Suprapubic skin (tissue), 4 donors: ENCODE measurements at regions not wholly inside any gene's neighbourhood (a gene's known extent, or its start where the extent isn't known, plus 50 kb on each side); places are given as distances from the start of the nearest gene placed in this dataset.
"Not testable (repeated sequence)": the region's sequence is repeated elsewhere in the genome, so short reads cannot be mapped to it uniquely, and the experiment has no call there.

Source experiments
- DNase-seq, 2 donors: peaks; one replicate each; pipeline ENCODE4 v3.0.0-alpha.2; 2019; ENCODE audit warnings: low spot score in 2 of 2
- H3K27ac ChIP-seq: fragments of 200-600 bp; sonication (generic); one replicate; pipeline ENCODE4 v1.5.1; 2019
- H3K27me3 ChIP-seq: fragments of 200-600 bp; sonication (generic); one replicate; pipeline ENCODE4 v1.5.1; 2019
- H3K36me3 ChIP-seq: fragments of 200-600 bp; sonication (generic); one replicate; pipeline ENCODE4 v1.5.1; 2019
- H3K4me1 ChIP-seq: fragments of 200-600 bp; sonication (generic); one replicate; pipeline ENCODE4 v1.5.1; 2019
- H3K4me3 ChIP-seq: fragments of 200-600 bp; sonication (generic); one replicate; pipeline ENCODE4 v1.5.1; 2019; ENCODE audit warnings: mild to moderate bottlenecking
- H3K9me3 ChIP-seq: fragments of 200-600 bp; sonication (generic); one replicate; pipeline ENCODE4 v1.5.1; 2019
- CTCF ChIP-seq, 2 donors: fragments of 200-600 bp in 1 of 2; fragments of 450-650 bp in 1 of 2; sonication (generic) in 1 of 2; IDR thresholded peaks; one replicate each; pipeline ENCODE4 v1.5.1; 2016 to 2019; ENCODE audit warnings: antibody characterized with exemption in 2 of 2, mild to moderate bottlenecking in 1 of 2, moderate library complexity in 1 of 2
- EP300 ChIP-seq: sonication (generic); formaldehyde crosslinking; IDR thresholded peaks from one replicate; pipeline ENCODE4 v1.6.1; 2017; ENCODE audit warnings: antibody characterized with exemption
- POLR2A ChIP-seq, 2 donors: fragments of 450-650 bp; IDR thresholded peaks; one replicate each; pipeline ENCODE4 v1.6.1; 2017; ENCODE audit warnings: antibody characterized with exemption in 2 of 2, mild to moderate bottlenecking in 2 of 2, moderate library complexity in 2 of 2
- POLR2AphosphoS5 ChIP-seq, 3 donors: sonication (generic); formaldehyde crosslinking; IDR thresholded peaks; one replicate each; pipeline ENCODE4 v1.6.1; 2017; ENCODE audit warnings: antibody characterized with exemption in 3 of 3
- WGBS: methylation state at CpG from one replicate; pipeline ENCODE4 v1.1.5; 2018; 5-methylcytosine and 5-hydroxymethylcytosine counted together

GRCh38 chr6:74404366-74404765 lies 708.4 kb downstream of the CD109 start:
- H3K4me3 ChIP-seq = no peak overlapping the region

GRCh38 chr6:74402781-74403180 lies 706.8 kb downstream of the CD109 start:
- H3K27ac ChIP-seq = no peak overlapping the region
- no peaks in the 10 kb centered on the region for H3K27me3 ChIP-seq
- no peaks in the 10 kb centered on the region for H3K9me3 ChIP-seq
- no peaks in the 10 kb centered on the region for H3K4me1 ChIP-seq
- no peaks in the 10 kb centered on the region for H3K36me3 ChIP-seq
- H3K4me3 ChIP-seq = no peak overlapping the region
- DNase-seq = no peak
- TF ChIP-seq CTCF (IDR thresholded peaks at IDR 0.05) = no peak
- no peak for TF ChIP-seq EP300
- TF ChIP-seq POLR2A (IDR thresholded peaks at IDR 0.05) = no peak
- TF ChIP-seq POLR2AphosphoS5 (IDR thresholded peaks at IDR 0.05) = no peak

More at GRCh38 chr6:74404366-74404765, 708.4 kb downstream of the CD109 start:
- Histone ChIP-seq H3K27me3 (no peaks in the 10 kb centered on the region), H3K27ac (no peak overlapping the region), H3K4me1 (no peaks in the 10 kb centered on the region), H3K9me3 (no peaks in the 10 kb centered on the region), H3K36me3 (no peaks in the 10 kb centered on the region)
- no peak for TF ChIP-seq POLR2A (IDR thresholded peaks at IDR 0.05)
- no peak for TF ChIP-seq EP300
- TF ChIP-seq POLR2AphosphoS5 (IDR thresholded peaks at IDR 0.05) = no peak
- no peak for TF ChIP-seq CTCF (IDR thresholded peaks at IDR 0.05)
- DNase-seq = no peak
- 55% methylated on average over 2 of the region's 2 CpGs for WGBS

- H3K4me3 ChIP-seq, DNase-seq, H3K4me1 ChIP-seq, H3K27ac ChIP-seq, H3K27me3 ChIP-seq, H3K36me3 ChIP-seq, H3K9me3 ChIP-seq: not testable (repeated sequence)
- WGBS = 92% methylated on average over 10 of the region's 10 CpGs
Observed at GRCh38 chr6:74378437-74378836, 682.4 kb downstream of the CD109 start.

- Histone ChIP-seq H3K27ac (no peak overlapping the region), H3K4me3 (no peak overlapping the region), H3K27me3 (no peaks in the 10 kb centered on the region), H3K4me1 (no peaks in the 10 kb centered on the region), H3K9me3 (no peaks in the 10 kb centered on the region), H3K36me3 (no peaks in the 10 kb centered on the region)
- TF ChIP-seq POLR2AphosphoS5 (IDR thresholded peaks at IDR 0.05) (no peak), POLR2A (IDR thresholded peaks at IDR 0.05) (no peak), EP300 (no peak), CTCF (IDR thresholded peaks at IDR 0.05) (no peak)
- DNase-seq = no peak
Observed at GRCh38 chr6:74369556-74369993, 673.6 kb downstream of the CD109 start.

GRCh38 chr6:74368746-74369145 lies 672.7 kb downstream of the CD109 start:
- Histone ChIP-seq H3K4me3 (no peak overlapping the region), H3K36me3 (no peaks in the 10 kb centered on the region)
- WGBS = 92% methylated on average over 2 of the region's 2 CpGs

GRCh38 chr6:74366634-74367033 lies 670.6 kb downstream of the CD109 start:
- no peak for DNase-seq
- Histone ChIP-seq H3K36me3 (no peaks in the 10 kb centered on the region), H3K4me3 (no peak overlapping the region), H3K4me1 (no peaks in the 10 kb centered on the region), H3K27me3 (no peaks in the 10 kb centered on the region), H3K27ac (no peak overlapping the region), H3K9me3 (no peaks in the 10 kb centered on the region)
- 96% methylated on average over 1 of the region's 1 CpG for WGBS
- no peak for TF ChIP-seq POLR2AphosphoS5 (IDR thresholded peaks at IDR 0.05)

More at GRCh38 chr6:74368746-74369145, 672.7 kb downstream of the CD109 start:
- H3K27me3 ChIP-seq = no peaks in the 10 kb centered on the region
- no peak for DNase-seq
- H3K9me3 ChIP-seq = no peaks in the 10 kb centered on the region
- H3K4me1 ChIP-seq = no peaks in the 10 kb centered on the region
- TF ChIP-seq POLR2A (IDR thresholded peaks at IDR 0.05) = no peak
- no peak for TF ChIP-seq POLR2AphosphoS5 (IDR thresholded peaks at IDR 0.05)
- no peak for TF ChIP-seq EP300
- H3K27ac ChIP-seq = no peak overlapping the region

- H3K9me3 ChIP-seq = no peaks in the 10 kb centered on the region
Observed at GRCh38 chr6:74362391-74362790, 666.4 kb downstream of the CD109 start.

More at GRCh38 chr6:74362391-74362790, 666.4 kb downstream of the CD109 start:
- Histone ChIP-seq H3K27me3 (no peaks in the 10 kb centered on the region), H3K27ac (no peak overlapping the region), H3K4me3 (no peak overlapping the region), H3K4me1 (no peaks in the 10 kb centered on the region), H3K36me3 (no peaks in the 10 kb centered on the region)
- WGBS = 68% methylated on average over 1 of the region's 1 CpG
- DNase-seq = no peak
- no peak for TF ChIP-seq EP300
- TF ChIP-seq POLR2AphosphoS5 (IDR thresholded peaks at IDR 0.05) = no peak
